ENCODE measurements at regions not wholly inside any gene's neighbourhood (a gene's known extent, or its start where the extent isn't known, plus 50 kb on each side); places are given as distances from the start of the nearest gene placed in this dataset.
A peak's percentile ranks its signal among the peaks of the same experiment; 100 is the strongest.

- peak; percentile 19 for DNase-seq (ENCODE audit: insufficient read length, low spot score, missing footprints)
- Histone ChIP-seq H3K4me2 (ENCODE audit: insufficient read depth, low read length) (no peak overlapping the region), H2AFZ (ENCODE audit: low read length) (no peak overlapping the region), H3K27ac (ENCODE audit: low read depth, low read length) (peak overlapping the region; percentile 46), H3K27me3 (ENCODE audit: insufficient read depth, low read length) (no peaks in the 10 kb centered on the region), H3K9me3 (ENCODE audit: low read depth, low read length) (no peaks in the 10 kb centered on the region), H4K20me1 (ENCODE audit: insufficient read depth, low read length) (no peaks in the 10 kb centered on the region), H3K79me2 (ENCODE audit: insufficient read depth, low read length) (no peaks in the 10 kb centered on the region), H3K36me3 (ENCODE audit: insufficient read depth, low read length) (no peaks in the 10 kb centered on the region), H3K4me1 (ENCODE audit: insufficient read depth, low read length) (peaks cover 25% of the 10 kb centered on the region), H3K4me3 (ENCODE audit: insufficient read depth, low read length) (no peak overlapping the region)
- TF ChIP-seq, protein P1, sequence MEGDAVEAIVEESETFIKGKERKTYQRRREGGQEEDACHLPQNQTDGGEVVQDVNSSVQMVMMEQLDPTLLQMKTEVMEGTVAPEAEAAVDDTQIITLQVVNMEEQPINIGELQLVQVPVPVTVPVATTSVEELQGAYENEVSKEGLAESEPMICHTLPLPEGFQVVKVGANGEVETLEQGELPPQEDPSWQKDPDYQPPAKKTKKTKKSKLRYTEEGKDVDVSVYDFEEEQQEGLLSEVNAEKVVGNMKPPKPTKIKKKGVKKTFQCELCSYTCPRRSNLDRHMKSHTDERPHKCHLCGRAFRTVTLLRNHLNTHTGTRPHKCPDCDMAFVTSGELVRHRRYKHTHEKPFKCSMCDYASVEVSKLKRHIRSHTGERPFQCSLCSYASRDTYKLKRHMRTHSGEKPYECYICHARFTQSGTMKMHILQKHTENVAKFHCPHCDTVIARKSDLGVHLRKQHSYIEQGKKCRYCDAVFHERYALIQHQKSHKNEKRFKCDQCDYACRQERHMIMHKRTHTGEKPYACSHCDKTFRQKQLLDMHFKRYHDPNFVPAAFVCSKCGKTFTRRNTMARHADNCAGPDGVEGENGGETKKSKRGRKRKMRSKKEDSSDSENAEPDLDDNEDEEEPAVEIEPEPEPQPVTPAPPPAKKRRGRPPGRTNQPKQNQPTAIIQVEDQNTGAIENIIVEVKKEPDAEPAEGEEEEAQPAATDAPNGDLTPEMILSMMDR (IDR thresholded peaks at IDR 0.05; ENCODE audit: extremely low read depth, low read depth, low read length): no peak
Measured at GRCh38 chr3:38984731-38985130, 67.0 kb downstream of the SCN11A start.

DNA sequence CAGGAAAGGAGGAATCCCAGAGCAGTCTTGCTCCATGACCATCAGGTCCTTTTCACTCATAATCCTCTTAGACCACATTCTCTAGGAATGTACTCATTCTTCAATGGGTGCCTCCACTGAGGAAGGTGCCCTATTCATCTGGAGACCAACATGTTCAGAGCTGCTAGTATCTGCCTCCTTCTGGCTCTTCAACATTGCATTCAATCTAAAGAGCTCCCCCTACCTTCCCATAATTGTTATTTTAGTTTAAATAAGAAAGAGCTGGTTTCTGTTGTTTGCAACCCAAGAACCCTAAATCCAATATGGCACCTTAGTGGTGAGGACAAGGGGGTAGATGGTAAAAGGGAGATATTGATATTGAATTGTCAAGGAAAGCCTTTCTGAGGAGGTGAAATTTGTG is 67.6 kb downstream of the SCN11A start:
- Histone ChIP-seq H3K27ac (ENCODE audit: low read depth, low read length) (peak overlapping the region; percentile 46), H3K4me1 (ENCODE audit: insufficient read depth, low read length) (peaks cover 25% of the 10 kb centered on the region), H2AFZ (ENCODE audit: low read length) (no peak overlapping the region), H4K20me1 (ENCODE audit: insufficient read depth, low read length) (no peaks in the 10 kb centered on the region), H3K9me3 (ENCODE audit: low read depth, low read length) (no peaks in the 10 kb centered on the region), H3K79me2 (ENCODE audit: insufficient read depth, low read length) (no peaks in the 10 kb centered on the region), H3K4me3 (ENCODE audit: insufficient read depth, low read length) (no peak overlapping the region), H3K27me3 (ENCODE audit: insufficient read depth, low read length) (no peaks in the 10 kb centered on the region), H3K4me2 (ENCODE audit: insufficient read depth, low read length) (no peak overlapping the region), H3K36me3 (ENCODE audit: insufficient read depth, low read length) (no peaks in the 10 kb centered on the region)
- TF ChIP-seq, protein P1 (IDR thresholded peaks at IDR 0.05; ENCODE audit: extremely low read depth, low read depth, low read length): no peak
- DNase-seq (ENCODE audit: insufficient read length, low spot score, missing footprints): no peak

- H3K4me1 ChIP-seq (ENCODE audit: insufficient read depth, low read length): peaks cover 6% of the 10 kb centered on the region
- DNase-seq (ENCODE audit: insufficient read length, low spot score, missing footprints): no peak
- no peak overlapping the region for H3K4me2 ChIP-seq (ENCODE audit: insufficient read depth, low read length)
- H4K20me1 ChIP-seq (ENCODE audit: insufficient read depth, low read length): no peaks in the 10 kb centered on the region
- H3K4me3 ChIP-seq (ENCODE audit: insufficient read depth, low read length): no peak overlapping the region
- no peaks in the 10 kb centered on the region for H3K27me3 ChIP-seq (ENCODE audit: insufficient read depth, low read length)
- H3K9me3 ChIP-seq (ENCODE audit: low read depth, low read length): no peaks in the 10 kb centered on the region
- H2AFZ ChIP-seq (ENCODE audit: low read length): no peak overlapping the region
- no peaks in the 10 kb centered on the region for H3K79me2 ChIP-seq (ENCODE audit: insufficient read depth, low read length)
- no peak overlapping the region for H3K27ac ChIP-seq (ENCODE audit: low read depth, low read length)
- no peaks in the 10 kb centered on the region for H3K36me3 ChIP-seq (ENCODE audit: insufficient read depth, low read length)
- TF ChIP-seq, protein P1 (IDR thresholded peaks at IDR 0.05; ENCODE audit: extremely low read depth, low read depth, low read length): no peak
Measured at GRCh38 chr3:38980938-38981337, 70.8 kb downstream of the SCN11A start.

- Histone ChIP-seq H4K20me1 (ENCODE audit: insufficient read depth, low read length) (no peaks in the 10 kb centered on the region), H3K9me3 (ENCODE audit: low read depth, low read length) (no peaks in the 10 kb centered on the region), H3K36me3 (ENCODE audit: insufficient read depth, low read length) (no peaks in the 10 kb centered on the region), H3K4me3 (ENCODE audit: insufficient read depth, low read length) (no peak overlapping the region), H3K4me1 (ENCODE audit: insufficient read depth, low read length) (no peaks in the 10 kb centered on the region), H3K27me3 (ENCODE audit: insufficient read depth, low read length) (no peaks in the 10 kb centered on the region), H3K27ac (ENCODE audit: low read depth, low read length) (no peak overlapping the region), H3K4me2 (ENCODE audit: insufficient read depth, low read length) (no peak overlapping the region), H2AFZ (ENCODE audit: low read length) (no peak overlapping the region), H3K79me2 (ENCODE audit: insufficient read depth, low read length) (no peaks in the 10 kb centered on the region)
- DNase-seq (ENCODE audit: insufficient read length, low spot score, missing footprints): no peak
- TF ChIP-seq, protein P1 (IDR thresholded peaks at IDR 0.05; ENCODE audit: extremely low read depth, low read depth, low read length): no peak
Measured at GRCh38 chr3:38978729-38979128, 73.0 kb downstream of the SCN11A start.

Data from osteoblast (primary cell).